HepG2 (cell line): ENCODE measurements at regions not wholly inside any gene's neighbourhood (a gene's known extent, or its start where the extent isn't known, plus 50 kb on each side); places are given as distances from the start of the nearest gene placed in this dataset.

Experiments used
- ATAC-seq: fragments of 200-7000 bp; cut with Tn5 transposase; 3 replicates; pipeline ENCODE4 v1.9.1; 2020; ENCODE audit warnings: mild to moderate bottlenecking, moderate library complexity
- BruUV-seq: library from RNA; stranded (reverse); fragments of 400-500 nt; replicated peaks from 2 replicates; lab custom pipeline; 2021; lab: Mats Ljungman, UMichigan
- CTCF ChIA-PET: fragments of 300-600 bp; formaldehyde crosslinking; extraction: SDS; loops from one replicate; lab custom pipeline; 2021; ENCODE audit warnings: low total read pairs, inconsistent platforms, low intra/inter-chr PET ratio; lab: Yijun Ruan, JAX
- POLR2A ChIA-PET: fragments of 350-600 bp; sonication (Branson Sonifier 250); formaldehyde crosslinking; loops from one replicate; lab custom pipeline; 2020; ENCODE audit warnings: antibody characterized with exemption, inconsistent platforms; lab: Yijun Ruan, JAX
- DNase-seq: peaks from one replicate; pipeline ENCODE4 v3.0.0-alpha.2; 2015; ENCODE audit warnings: low spot score
- FAIRE-seq: peaks from 3 replicates; lab custom pipeline; 2011; peaks lifted over from hg19 to GRCh38; lab: Jason Lieb, UNC
- H2AFZ ChIP-seq: one replicate; pipeline ENCODE4 v1.6.1; 2011; ENCODE audit warnings: low read length, inconsistent platforms
- H3K27ac ChIP-seq: fragments of 300-600 bp; 3 replicates; pipeline ENCODE4 v1.8.0; 2011; ENCODE audit warnings: mixed run types, mild to moderate bottlenecking, mixed read lengths, low read length, inconsistent platforms; ENCODE audit not compliant: insufficient read depth; ENCODE audit errors: extremely low read length
- H3K27me3 ChIP-seq, 2 experiments: fragments of 200-600 bp in 1 of 2; 2 replicates in 1 of 2; 3 replicates in 1 of 2; pipeline versions ENCODE4 v1.6.0 to v1.8.0; 2011; ENCODE audit warnings: low read length in 2 of 2, mild to moderate bottlenecking in 2 of 2, moderate library complexity in 2 of 2, inconsistent platforms in 1 of 2; ENCODE audit not compliant: insufficient read depth in 2 of 2, control insufficient read depth in 1 of 2
- H3K36me3 ChIP-seq, 2 experiments: fragments of 200-600 bp in 1 of 2; replicated peaks in 1 of 2; 2 replicates in 1 of 2; 3 replicates in 1 of 2; pipeline versions ENCODE4 v1.5.1 to v1.8.0; 2011; ENCODE audit warnings: low read length in 2 of 2, inconsistent platforms in 1 of 2; ENCODE audit not compliant: insufficient read depth in 2 of 2, control insufficient read depth in 1 of 2
- H3K4me1 ChIP-seq: 2 replicates; pipeline ENCODE4 v1.5.1; 2012; ENCODE audit warnings: low read length, inconsistent platforms; ENCODE audit not compliant: insufficient read depth
- H3K4me2 ChIP-seq: 2 replicates; pipeline ENCODE4 v1.6.0; 2011; ENCODE audit warnings: low read depth, low read length, inconsistent platforms
- H3K4me3 ChIP-seq, 3 experiments: fragments of 200-600 bp in 1 of 3; sonication (generic), shearing (Covaris generic) in 1 of 3; replicated peaks in 1 of 3; 2 replicates each; pipeline ENCODE4 v1.5.1; 2011 to 2016; ENCODE audit warnings: low read length in 3 of 3, inconsistent platforms in 2 of 3, low read depth in 2 of 3, mild to moderate bottlenecking in 2 of 3, control low read depth in 1 of 3, mixed read lengths in 1 of 3; ENCODE audit not compliant: insufficient read depth in 1 of 3
- H3K79me2 ChIP-seq: one replicate; pipeline ENCODE4 v1.6.1; 2011; ENCODE audit warnings: low read length, inconsistent platforms; ENCODE audit not compliant: insufficient read depth
- H3K9ac ChIP-seq: 2 replicates; pipeline ENCODE4 v1.6.0; 2011; ENCODE audit warnings: mild to moderate bottlenecking, low read depth, low read length, inconsistent platforms; ENCODE audit not compliant: insufficient read depth
- H3K9me3 ChIP-seq: 2 replicates; pipeline ENCODE4 v1.5.1; 2012; ENCODE audit warnings: mild to moderate bottlenecking, low read length
- H4K20me1 ChIP-seq: 2 replicates; pipeline ENCODE4 v1.6.0; 2011; ENCODE audit warnings: inconsistent platforms, mild to moderate bottlenecking, low read length, moderate library complexity; ENCODE audit not compliant: insufficient read depth
- ERF ChIP-seq: IDR thresholded peaks from 2 replicates; pipeline ENCODE4 v1.6.1; 2018; ENCODE audit warnings: missing biosample characterization, missing genetic modification reagents
- HOXA5 ChIP-seq: sonication (generic); formaldehyde crosslinking; IDR thresholded peaks from 2 replicates; pipeline ENCODE4 v1.4.0; 2020; ENCODE audit warnings: missing genetic modification reagents
- KIAA2018 ChIP-seq: sonication (generic); formaldehyde crosslinking; IDR thresholded peaks from 2 replicates; pipeline ENCODE4 v1.5.0; 2020; ENCODE audit warnings: mild to moderate bottlenecking, missing genetic modification reagents, borderline replicate concordance
- MAFK ChIP-seq, 2 experiments: IDR thresholded peaks in 1 of 2; conservative IDR thresholded peaks in 1 of 2; 2 replicates each; pipeline ENCODE4 v1.6.1; 2011; ENCODE audit warnings: improper control_type of control experiment in 2 of 2, low read length in 2 of 2
- MED1 ChIP-seq: sonication (generic); formaldehyde crosslinking; IDR thresholded peaks from 2 replicates; pipeline ENCODE4 v1.4.0; 2020; ENCODE audit warnings: missing genetic modification reagents
- ZNF160 ChIP-seq: sonication (generic); formaldehyde crosslinking; IDR thresholded peaks from 2 replicates; pipeline ENCODE4 v1.8.0; 2022; ENCODE audit warnings: mild to moderate bottlenecking, inconsistent platforms, missing genetic modification reagents
- WGBS: methylation state at CpG from one replicate; pipeline ENCODE4 v1.1.6; 2017; ENCODE audit warnings: low lambda C conversion rate; 5-methylcytosine and 5-hydroxymethylcytosine counted together
- in situ Hi-C: cut with HindIII; loops from 2 replicates; pipeline ENCODE4 v1.10.0; 2017; ENCODE audit warnings: low pct_unique_long_range_greater_than_20kb; ENCODE audit not compliant: extremely low pct_ligation_motif_present
- intact Hi-C: fragments of 100-400 bp; cut with micrococcal nuclease; formaldehyde crosslinking; loops from one replicate; pipeline ENCODE4 v1.10.0; 2022; ENCODE audit not compliant: unreplicated experiment

- TF ChIP-seq KIAA2018 (CRISPR knock-in tag) = no peak
Measured at GRCh38 chr14:26694521-26694920, 96.7 kb upstream of the NOVA1 start (continued).

GRCh38 chr14:26702721-26703230 is 104.9 kb upstream of the NOVA1 start:
- Histone ChIP-seq H2AFZ (no peak overlapping the region), H3K4me3 (no peak overlapping the region), H4K20me1 (no peaks in the 10 kb centered on the region), H3K9ac (no peak overlapping the region), H3K4me1 (no peaks in the 10 kb centered on the region), H3K79me2 (no peaks in the 10 kb centered on the region), H3K27ac (no peak overlapping the region), H3K36me3 (no peaks in the 10 kb centered on the region), H3K4me2 (no peak overlapping the region), H3K9me3 (peaks cover 95% of the 10 kb centered on the region), H3K27me3 (no peaks in the 10 kb centered on the region)
- in situ Hi-C loops = no loop called here
- WGBS = under 1% methylated on average over 4 of the region's 4 CpGs
- no peak for TF ChIP-seq ZNF160
- no peak for TF ChIP-seq MED1 (CRISPR knock-in tag)
- TF ChIP-seq MAFK (conservative IDR thresholded peaks at IDR 0.05 in 1 of 2, IDR thresholded peaks at IDR 0.05 in 1 of 2; ENCODE audit: low read length in 2 of 2) = peak in 1 of 2 experiments; percentile 34; a peak in 2 of 4 replicates
- TF ChIP-seq HOXA5 (CRISPR knock-in tag) = no peak
- no peak for TF ChIP-seq ERF
- ATAC-seq (no peak), FAIRE-seq (no peak), DNase-seq (no peak)
- intact Hi-C loops = no loop called here
- ChIA-PET POLR2A (no interaction called here), CTCF (no interaction called here)
- BruUV-seq = no TSS peak
